ENCODE measurements at regions not wholly inside any gene's neighbourhood (a gene's known extent, or its start where the extent isn't known, plus 50 kb on each side); places are given as distances from the start of the nearest gene placed in this dataset.

DNA sequence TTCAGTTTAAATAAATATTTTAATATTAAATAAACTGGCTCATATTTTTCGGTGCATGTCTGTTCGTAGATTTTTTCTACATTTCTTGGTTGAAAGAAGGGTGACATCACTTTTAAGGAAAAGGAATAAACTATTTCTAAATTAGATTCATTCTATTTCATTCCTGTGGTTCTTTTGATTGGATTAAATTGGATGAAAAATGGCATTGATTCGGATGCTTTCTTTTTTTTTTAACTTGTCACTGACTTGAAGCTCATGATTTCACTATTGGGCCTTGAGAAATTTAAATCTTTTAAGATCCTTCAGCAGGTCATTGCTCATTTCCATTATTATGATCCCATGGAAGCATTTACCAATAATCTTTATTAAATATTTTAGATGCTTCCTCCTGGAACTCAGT is 113.1 kb upstream of the RASSF8 start:
- TF ChIP-seq POLR2A (IDR thresholded peaks at IDR 0.05; ENCODE audit: low read length) (no peak), GATA1 (IDR thresholded peaks at IDR 0.05; ENCODE audit: low read depth, low read length) (no peak)

Measured in erythroblast (primary cell).